BLaER1 treated with 17β-estradiol and CSF1 and Interleukin-3, amounts not matched to agents 10 nM and 100 nM (cell line): ENCODE measurements at regions not wholly inside any gene's neighbourhood (a gene's known extent, or its start where the extent isn't known, plus 50 kb on each side); places are given as distances from the start of the nearest gene placed in this dataset.
"Not testable (repeated sequence)": the region's sequence is repeated elsewhere in the genome, so short reads cannot be mapped to it uniquely, and the experiment has no call there.

Experiments used
- H3K27ac ChIP-seq, 11 experiments: shearing (Covaris generic); formaldehyde crosslinking; 2 replicates each; pipeline ENCODE4 v1.8.1; 2022
- H3K27me3 ChIP-seq, 11 experiments: shearing (Covaris generic); formaldehyde crosslinking; 2 replicates each; pipeline ENCODE4 v1.8.1; 2022
- H3K36me3 ChIP-seq, 11 experiments: shearing (Covaris generic); formaldehyde crosslinking; 2 replicates each; pipeline ENCODE4 v1.8.1; 2022
- H3K4me1 ChIP-seq, 10 experiments: shearing (Covaris generic); formaldehyde crosslinking; 2 replicates each; pipeline ENCODE4 v1.8.1; 2022
- H3K4me2 ChIP-seq, 11 experiments: shearing (Covaris generic); formaldehyde crosslinking; 2 replicates each; pipeline ENCODE4 v1.8.1; 2022
- H3K4me3 ChIP-seq, 10 experiments: shearing (Covaris generic); formaldehyde crosslinking; 2 replicates each; pipeline ENCODE4 v1.8.1; 2022
- H3K9ac ChIP-seq, 11 experiments: shearing (Covaris generic); formaldehyde crosslinking; 2 replicates each; pipeline ENCODE4 v1.8.1; 2022
- H3K9me3 ChIP-seq, 11 experiments: shearing (Covaris generic); formaldehyde crosslinking; replicated peaks in 1 of 11; 2 replicates each; pipeline ENCODE4 v1.8.1; 2022
- H4K20me1 ChIP-seq, 11 experiments: shearing (Covaris generic); formaldehyde crosslinking; 2 replicates each; pipeline ENCODE4 v1.8.1; 2022
- Cebpa-rat ChIP-seq, 11 experiments: shearing (Covaris generic); IDR thresholded peaks; 2 replicates each; pipeline ENCODE4 v1.8.1; 2022

DNA sequence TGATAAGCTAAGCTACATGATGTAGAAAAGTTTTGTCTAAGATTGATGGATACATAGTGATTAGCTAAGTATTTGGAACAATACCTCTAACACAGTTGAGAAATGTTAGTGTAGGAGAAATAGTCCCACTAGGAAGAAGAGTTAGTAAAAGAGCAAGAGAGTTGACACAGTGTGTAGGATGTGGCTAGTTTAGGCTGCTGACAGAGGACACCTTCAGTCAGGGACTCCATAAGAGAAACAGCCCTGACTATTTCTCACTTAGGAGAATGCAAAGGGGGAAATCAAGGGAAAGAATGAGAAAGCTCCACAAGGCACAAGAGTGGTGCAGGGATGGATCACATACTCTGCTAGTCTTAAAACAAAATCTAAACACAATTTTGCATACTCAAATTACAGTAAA lies 613.7 kb downstream of the SLC16A7 start:
- H3K4me3 ChIP-seq, result no peak overlapping the region

DNA sequence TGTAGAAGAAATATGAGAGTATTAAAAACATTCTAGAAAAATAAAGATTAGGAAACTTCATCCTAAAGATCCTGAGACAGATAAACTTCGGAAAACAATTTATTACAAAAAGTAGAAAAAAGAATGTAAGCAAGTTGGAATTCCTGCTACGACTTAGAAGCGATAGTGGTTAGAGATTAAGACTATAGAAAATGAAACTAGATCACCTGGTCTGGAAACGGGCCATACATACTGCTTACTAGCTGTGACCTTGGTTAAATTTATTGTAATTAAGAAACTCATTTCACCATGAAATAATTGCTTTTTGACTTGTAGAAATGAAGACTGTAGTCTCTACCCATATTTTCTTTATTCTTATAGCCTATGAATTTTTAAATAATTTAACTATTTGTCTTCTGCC lies 614.1 kb downstream of the SLC16A7 start:
- H4K20me1 ChIP-seq, result no peaks in the 10 kb centered on the region
- TF ChIP-seq Cebpa-rat (IDR thresholded peaks at IDR 0.05), result no peak
- peaks cover 5 to 18% (median 11%) of the 10 kb centered on the region in 11 experiments; a peak in 15 of 22 replicates for H3K9me3 ChIP-seq
- no peaks in the 10 kb centered on the region for H3K4me1 ChIP-seq
- no peaks in the 10 kb centered on the region for H3K36me3 ChIP-seq
- H3K27ac ChIP-seq, result no peak overlapping the region
- no peaks in the 10 kb centered on the region for H3K27me3 ChIP-seq
- H3K9ac ChIP-seq, result no peak overlapping the region
- H3K4me2 ChIP-seq, result no peak overlapping the region
- no peak overlapping the region for H3K4me3 ChIP-seq

More for the DNA sequence above, 613.7 kb downstream of the SLC16A7 start:
- Histone ChIP-seq H4K20me1 (no peaks in the 10 kb centered on the region), H3K4me2 (no peak overlapping the region), H3K9ac (no peak overlapping the region), H3K27ac (no peak overlapping the region), H3K36me3 (no peaks in the 10 kb centered on the region), H3K9me3 (peaks cover 5 to 18% (median 11%) of the 10 kb centered on the region in 11 experiments; a peak in 15 of 22 replicates), H3K27me3 (no peaks in the 10 kb centered on the region), H3K4me1 (no peaks in the 10 kb centered on the region)
- TF ChIP-seq Cebpa-rat (IDR thresholded peaks at IDR 0.05), result no peak

DNA sequence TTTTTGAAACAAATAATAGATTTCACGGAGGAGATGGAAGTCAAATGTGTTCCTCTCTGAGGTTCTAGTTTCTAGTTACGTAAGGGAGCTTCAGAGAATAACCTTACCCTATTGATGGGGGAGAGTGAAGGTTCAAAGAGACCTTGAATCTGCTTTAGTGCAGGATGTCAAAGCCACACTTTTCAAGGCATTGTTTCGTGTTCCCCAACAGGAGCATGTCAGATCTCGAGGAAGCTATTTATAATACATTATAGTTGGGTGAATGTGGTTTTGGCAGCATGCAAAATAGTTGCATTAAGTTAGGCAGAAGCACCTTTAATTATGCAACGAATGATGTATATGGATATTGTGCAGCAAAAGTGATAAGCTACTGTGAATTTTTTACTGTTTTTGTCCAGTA lies 614.9 kb downstream of the SLC16A7 start:
- Histone ChIP-seq H3K4me3 (no peak overlapping the region), H3K4me1 (no peaks in the 10 kb centered on the region), H3K9ac (no peak overlapping the region), H4K20me1 (no peaks in the 10 kb centered on the region), H3K27ac (no peak overlapping the region), H3K4me2 (no peak overlapping the region), H3K27me3 (no peaks in the 10 kb centered on the region), H3K36me3 (no peaks in the 10 kb centered on the region), H3K9me3 (peaks cover 5 to 18% (median 11%) of the 10 kb centered on the region in 11 experiments; a peak in 15 of 22 replicates)
- TF ChIP-seq Cebpa-rat (IDR thresholded peaks at IDR 0.05), result no peak

DNA sequence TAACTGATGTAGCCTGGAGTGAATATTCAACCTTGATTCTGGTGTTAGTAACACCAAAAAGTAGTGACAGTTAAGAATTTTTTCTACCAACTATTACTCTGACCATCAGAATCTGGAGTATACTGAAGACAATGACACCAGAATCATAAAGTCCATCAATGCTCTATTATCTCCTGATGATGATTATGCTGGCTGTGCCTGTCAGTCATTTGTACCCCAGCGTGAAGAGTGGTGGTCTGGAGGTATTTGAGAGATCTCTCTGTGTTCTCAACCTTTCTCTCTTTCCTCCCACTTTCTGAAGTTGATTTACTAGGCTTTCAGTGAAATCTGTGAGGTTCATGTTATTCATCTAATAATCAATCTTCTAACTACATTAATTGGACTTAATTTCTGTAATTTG lies 615.4 kb downstream of the SLC16A7 start:
- H3K27ac ChIP-seq, result no peak overlapping the region
- no peak overlapping the region for H3K4me3 ChIP-seq
- no peaks in the 10 kb centered on the region for H4K20me1 ChIP-seq
- H3K4me1 ChIP-seq, result no peaks in the 10 kb centered on the region
- no peak overlapping the region for H3K9ac ChIP-seq
- H3K36me3 ChIP-seq, result no peaks in the 10 kb centered on the region
- peaks cover 5 to 18% (median 11%) of the 10 kb centered on the region in 11 experiments; a peak in 15 of 22 replicates for H3K9me3 ChIP-seq
- no peak overlapping the region for H3K4me2 ChIP-seq
- H3K27me3 ChIP-seq, result no peaks in the 10 kb centered on the region
- TF ChIP-seq Cebpa-rat (IDR thresholded peaks at IDR 0.05), result no peak

DNA sequence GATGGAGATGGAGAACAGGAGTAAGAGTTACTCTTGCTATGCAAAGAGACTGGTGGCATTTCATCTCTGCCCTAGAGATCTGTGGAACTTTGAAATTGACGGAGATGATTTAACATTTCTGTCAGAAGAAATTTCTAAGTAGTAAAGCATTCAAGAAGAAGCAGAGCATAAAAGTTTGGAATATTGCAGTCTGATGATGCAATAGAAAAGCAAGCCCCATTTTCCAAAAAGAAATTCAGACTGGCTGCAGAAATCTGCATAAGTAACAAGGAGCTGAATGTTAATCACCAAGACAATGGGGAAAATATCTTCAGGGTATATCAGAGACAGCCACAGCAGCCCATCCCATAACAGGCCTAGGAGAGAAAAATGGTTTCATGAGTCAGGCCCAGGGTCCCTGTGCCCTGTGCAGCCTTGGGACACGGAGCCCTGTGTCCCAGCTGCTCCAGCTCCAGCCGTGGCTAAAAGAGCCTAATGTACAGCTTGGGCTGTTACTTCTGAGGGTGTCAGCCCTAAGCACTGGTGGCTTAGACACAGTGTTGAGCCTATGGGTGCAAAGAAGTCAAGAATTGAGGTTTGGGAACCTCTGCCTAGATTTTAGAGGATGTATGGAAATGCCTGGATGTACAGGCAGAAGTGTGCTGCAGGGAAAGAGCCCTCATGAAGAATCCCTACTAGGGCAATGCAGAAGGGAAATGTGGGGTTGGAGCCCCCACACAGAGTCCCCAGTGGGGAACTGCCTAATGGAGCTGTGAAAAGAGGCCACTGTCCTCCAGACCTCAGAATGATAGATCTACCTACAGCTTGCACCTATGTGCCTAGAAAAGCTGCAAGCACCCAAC lies 616.6 kb downstream of the SLC16A7 start:
- Histone ChIP-seq H3K27ac (no peak overlapping the region), H3K4me2 (no peak overlapping the region), H3K36me3 (no peaks in the 10 kb centered on the region), H3K9ac (no peak overlapping the region), H3K4me1 (no peaks in the 10 kb centered on the region), H3K9me3 (peaks cover 5 to 18% (median 11%) of the 10 kb centered on the region in 11 experiments; a peak in 15 of 22 replicates), H3K27me3 (no peaks in the 10 kb centered on the region), H3K4me3 (no peak overlapping the region), H4K20me1 (no peaks in the 10 kb centered on the region)
- no peak for TF ChIP-seq Cebpa-rat (IDR thresholded peaks at IDR 0.05)

DNA sequence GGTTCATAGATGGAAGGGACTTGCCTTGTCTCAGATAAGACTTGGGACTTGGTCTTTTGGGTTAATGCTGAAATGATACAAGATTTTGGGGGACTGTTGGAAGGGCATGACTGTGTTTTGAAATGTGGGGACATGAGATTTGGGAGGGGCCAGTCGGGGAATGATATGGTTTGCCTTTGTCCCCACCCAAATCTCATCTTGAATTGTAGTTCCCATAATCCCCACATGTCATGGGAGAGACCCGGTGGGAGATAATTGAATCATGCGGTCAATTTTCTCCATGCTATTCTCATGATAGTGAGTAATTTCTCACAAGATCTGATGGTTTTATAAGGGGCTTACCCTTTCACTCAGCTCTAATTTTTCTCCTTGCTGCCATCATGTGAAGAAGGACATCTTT lies 617.4 kb downstream of the SLC16A7 start:
- not testable (repeated sequence) for H3K27ac ChIP-seq, H3K9ac ChIP-seq, H3K36me3 ChIP-seq, H4K20me1 ChIP-seq, H3K27me3 ChIP-seq, H3K4me1 ChIP-seq, H3K4me2 ChIP-seq, H3K4me3 ChIP-seq
- H3K9me3 ChIP-seq, result peaks cover 5 to 18% (median 11%) of the 10 kb centered on the region in 11 experiments; a peak in 15 of 22 replicates

DNA sequence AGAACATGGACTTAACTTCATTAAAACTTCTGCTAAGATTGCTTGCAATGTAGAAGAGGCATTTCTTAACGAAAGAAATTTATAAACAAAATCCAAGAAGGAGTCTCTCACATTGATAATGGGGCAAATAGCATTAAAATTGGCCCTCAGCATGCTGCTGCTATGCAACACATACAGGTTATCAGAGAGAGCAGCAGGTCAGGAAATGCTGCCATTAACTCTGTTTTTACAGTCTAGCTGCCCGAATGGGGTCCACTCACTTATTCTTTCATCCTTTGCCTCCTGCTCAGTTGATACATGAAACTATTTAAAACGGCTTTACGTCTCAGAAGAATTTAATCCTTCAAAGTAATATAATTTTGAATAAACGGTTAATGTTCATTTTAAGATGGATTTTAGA lies 620.4 kb downstream of the SLC16A7 start:
- H4K20me1 ChIP-seq, result no peaks in the 10 kb centered on the region
- H3K27ac ChIP-seq, result no peak overlapping the region
- TF ChIP-seq Cebpa-rat (IDR thresholded peaks at IDR 0.05), result no peak
- no peaks in the 10 kb centered on the region for H3K4me1 ChIP-seq
- H3K4me2 ChIP-seq, result no peak overlapping the region
- H3K4me3 ChIP-seq, result no peak overlapping the region
- no peaks in the 10 kb centered on the region for H3K36me3 ChIP-seq
- H3K27me3 ChIP-seq, result no peaks in the 10 kb centered on the region
- peaks cover 5 to 18% (median 11%) of the 10 kb centered on the region in 11 experiments; a peak in 15 of 22 replicates for H3K9me3 ChIP-seq
- no peak overlapping the region for H3K9ac ChIP-seq

DNA sequence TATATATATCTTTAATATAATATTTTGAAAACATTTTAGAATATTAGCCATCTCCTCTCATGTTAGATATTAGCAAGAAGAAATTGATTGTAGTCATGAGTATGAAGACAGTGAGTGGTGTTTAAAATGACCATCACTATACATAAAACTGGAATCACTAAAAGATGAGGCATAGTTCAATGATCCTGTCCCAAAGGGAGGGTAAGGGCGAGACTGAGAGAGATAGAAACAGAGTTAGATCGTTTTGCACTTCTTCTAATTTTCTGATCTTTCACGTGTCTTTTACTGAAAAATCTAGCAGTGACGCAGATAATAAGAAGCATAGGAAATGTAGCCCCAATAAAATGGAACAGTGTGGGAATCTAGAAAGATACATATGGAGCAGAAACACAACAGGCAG lies 627.4 kb downstream of the SLC16A7 start:
- Histone ChIP-seq H3K4me2 (no peak overlapping the region), H3K27ac (no peak overlapping the region), H3K4me1 (no peaks in the 10 kb centered on the region), H3K4me3 (no peak overlapping the region), H4K20me1 (no peaks in the 10 kb centered on the region), H3K36me3 (no peaks in the 10 kb centered on the region), H3K27me3 (no peaks in the 10 kb centered on the region), H3K9me3 (peaks cover 0 to 4% (median 0%) of the 10 kb centered on the region in 11 experiments; a peak in 2 of 22 replicates), H3K9ac (no peak overlapping the region)
- no peak for TF ChIP-seq Cebpa-rat (IDR thresholded peaks at IDR 0.05)

DNA sequence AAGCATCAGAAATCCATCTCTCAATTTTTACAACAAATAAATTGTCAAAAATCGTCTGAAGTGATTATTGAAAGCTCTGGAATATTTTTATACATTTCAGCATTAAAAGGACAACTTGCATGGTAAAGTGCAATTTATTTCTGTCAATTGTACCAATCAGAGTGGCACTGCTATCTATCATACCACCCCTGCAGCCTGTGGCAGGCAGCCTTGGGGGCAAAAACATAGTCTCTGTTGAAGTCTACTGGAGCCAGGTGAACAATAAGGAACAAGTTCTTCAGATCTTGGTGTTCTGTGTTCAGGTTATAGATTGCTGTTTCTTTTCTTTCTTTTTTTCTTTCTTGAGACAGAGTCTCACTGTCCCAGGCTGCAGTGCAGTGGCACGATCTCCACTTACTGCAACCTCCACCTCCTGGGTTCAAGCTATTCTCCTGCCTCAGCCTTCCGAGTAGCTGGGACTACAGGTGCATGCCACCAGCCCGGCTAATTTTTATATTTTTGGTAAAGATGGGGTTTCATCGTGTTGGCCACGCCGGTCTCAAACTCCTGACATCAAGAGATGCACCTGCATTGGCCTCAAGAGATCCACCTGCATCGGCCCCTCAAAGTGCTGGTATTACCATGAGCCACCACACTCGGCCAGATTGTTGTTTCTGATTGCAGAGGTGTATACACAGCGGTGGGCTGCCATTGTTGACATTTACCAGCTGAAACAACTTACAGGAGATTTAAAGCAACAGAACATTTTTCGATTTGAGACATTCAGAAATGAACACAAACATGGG lies 629.6 kb downstream of the SLC16A7 start:
- no peaks in the 10 kb centered on the region for H3K36me3 ChIP-seq
- no peak overlapping the region for H3K27ac ChIP-seq
- no peaks in the 10 kb centered on the region for H3K27me3 ChIP-seq
- no peak overlapping the region for H3K4me3 ChIP-seq
- H3K9ac ChIP-seq, result no peak overlapping the region
- no peak for TF ChIP-seq Cebpa-rat (IDR thresholded peaks at IDR 0.05)
- peaks cover 0 to 4% (median 0%) of the 10 kb centered on the region in 11 experiments; a peak in 2 of 22 replicates for H3K9me3 ChIP-seq
- H4K20me1 ChIP-seq, result no peaks in the 10 kb centered on the region
- H3K4me2 ChIP-seq, result no peak overlapping the region
- peaks cover 0 to 10% (median 0%) of the 10 kb centered on the region in 10 experiments; a peak in 1 of 20 replicates for H3K4me1 ChIP-seq
